ENCODE measurements at regions not wholly inside any gene's neighbourhood (a gene's known extent, or its start where the extent isn't known, plus 50 kb on each side); places are given as distances from the start of the nearest gene placed in this dataset.

GRCh38 chr2:58638256-58638805 lies 397.2 kb upstream of the FANCL start:
- TF ChIP-seq POLR2A (IDR thresholded peaks at IDR 0.05; ENCODE audit: low read length) (no peak), GATA1 (IDR thresholded peaks at IDR 0.05; ENCODE audit: low read depth, low read length) (no peak)
